CD14-positive monocyte (primary cell): ENCODE measurements at regions not wholly inside any gene's neighbourhood (a gene's known extent, or its start where the extent isn't known, plus 50 kb on each side); places are given as distances from the start of the nearest gene placed in this dataset.

Experiments
- DNase-seq, 3 donors: peaks; one replicate each; pipeline ENCODE4 v3.0.0-alpha.2; 2011 to 2022
- H2AFZ ChIP-seq: 2 replicates; pipeline ENCODE4 v1.6.0; 2012; ENCODE audit warnings: mild to moderate bottlenecking, low read depth, low read length, inconsistent platforms; ENCODE audit not compliant: insufficient read depth, poor library complexity, severe bottlenecking
- H3K27ac ChIP-seq, 2 donors: 1 replicate in 1 of 2; 2 replicates in 1 of 2; pipeline ENCODE4 v1.5.1; 2012 to 2013; ENCODE audit warnings: low read length in 2 of 2, control low read depth in 1 of 2, inconsistent platforms in 1 of 2, low read depth in 1 of 2, mild to moderate bottlenecking in 1 of 2
- H3K27me3 ChIP-seq, 2 donors: one replicate each; pipeline versions ENCODE4 v1.6.0 to v1.6.1; 2011 to 2013; ENCODE audit warnings: low read length in 2 of 2; ENCODE audit not compliant: control insufficient read depth in 2 of 2, insufficient read depth in 2 of 2
- H3K36me3 ChIP-seq, 2 donors: replicated peaks in 1 of 2; 1 replicate in 1 of 2; 2 replicates in 1 of 2; pipeline versions ENCODE4 v1.5.1 to v1.6.1; 2012 to 2013; ENCODE audit warnings: low read length in 2 of 2, control low read depth in 1 of 2, inconsistent platforms in 1 of 2, mild to moderate bottlenecking in 1 of 2; ENCODE audit not compliant: insufficient read depth in 2 of 2, control insufficient read depth in 1 of 2
- H3K4me1 ChIP-seq, 2 donors: 1 replicate in 1 of 2; 2 replicates in 1 of 2; pipeline versions ENCODE4 v1.5.1 to v1.6.1; 2012 to 2013; ENCODE audit warnings: low read length in 2 of 2, control low read depth in 1 of 2, inconsistent platforms in 1 of 2, mild to moderate bottlenecking in 1 of 2, moderate library complexity in 1 of 2; ENCODE audit not compliant: insufficient read depth in 2 of 2, control insufficient read depth in 1 of 2
- H3K4me2 ChIP-seq: replicated peaks from 2 replicates; pipeline ENCODE3; 2012; ENCODE audit warnings: low read length, moderate library complexity, mild to moderate bottlenecking; ENCODE audit not compliant: poor library complexity, severe bottlenecking; ENCODE audit errors: extremely low read depth
- H3K4me3 ChIP-seq, 3 experiments: fragments of 200-600 bp in 1 of 3; sonication (generic) in 1 of 3; replicated peaks in 1 of 3; 1 replicate in 2 of 3; 2 replicates in 1 of 3; pipeline ENCODE4 v1.5.1; 2011 to 2013; ENCODE audit warnings: low read length in 3 of 3, mild to moderate bottlenecking in 3 of 3, control low read depth in 2 of 3, low read depth in 2 of 3, inconsistent platforms in 1 of 3, moderate library complexity in 1 of 3
- H3K79me2 ChIP-seq: 2 replicates; pipeline ENCODE4 v1.6.0; 2012; ENCODE audit warnings: mild to moderate bottlenecking, control low read depth, inconsistent platforms, low read length, moderate library complexity; ENCODE audit not compliant: insufficient read depth
- H3K9ac ChIP-seq: 2 replicates; pipeline ENCODE4 v1.6.0; 2017; ENCODE audit warnings: low read length, mild to moderate bottlenecking; ENCODE audit not compliant: insufficient read depth, poor library complexity, severe bottlenecking
- H3K9me3 ChIP-seq, 2 donors: replicated peaks in 1 of 2; 1 replicate in 1 of 2; 2 replicates in 1 of 2; pipeline versions ENCODE4 v1.5.1 to v1.6.1; 2012 to 2013; ENCODE audit warnings: low read length in 2 of 2, control low read depth in 1 of 2; ENCODE audit not compliant: control insufficient read depth in 1 of 2, insufficient read depth in 1 of 2
- H4K20me1 ChIP-seq: 2 replicates; pipeline ENCODE4 v1.6.0; 2012; ENCODE audit warnings: mild to moderate bottlenecking, low read length, control low read depth, moderate library complexity; ENCODE audit not compliant: insufficient read depth
- H3K27ac Mint-ChIP-seq, 7 donors: one replicate each; pipeline ENCODE4 v1.8.0; 2020; ENCODE audit warnings: mild to moderate bottlenecking in 7 of 7, mixed read lengths in 7 of 7, moderate library complexity in 6 of 7, inconsistent platforms in 2 of 7
- H3K27me3 Mint-ChIP-seq, 3 donors: one replicate each; pipeline ENCODE4 v1.8.0; 2021 to 2022; ENCODE audit warnings: low read depth in 3 of 3, mild to moderate bottlenecking in 3 of 3, mixed read lengths in 3 of 3, moderate library complexity in 3 of 3, inconsistent platforms in 1 of 3
- H3K36me3 Mint-ChIP-seq, 2 donors: one replicate each; pipeline ENCODE4 v1.8.0; 2020; ENCODE audit warnings: mixed read lengths in 2 of 2, inconsistent platforms in 1 of 2, mild to moderate bottlenecking in 1 of 2
- H3K4me1 Mint-ChIP-seq: one replicate; pipeline ENCODE4 v1.8.0; 2020; ENCODE audit warnings: mild to moderate bottlenecking, mixed read lengths
- H3K4me3 Mint-ChIP-seq, 2 donors: one replicate each; pipeline ENCODE4 v1.8.0; 2020; ENCODE audit warnings: mild to moderate bottlenecking in 2 of 2, mixed read lengths in 2 of 2, moderate library complexity in 1 of 2
- H3K9me3 Mint-ChIP-seq, 7 donors: one replicate each; pipeline ENCODE4 v1.8.0; 2020 to 2022; ENCODE audit warnings: mixed read lengths in 7 of 7, mild to moderate bottlenecking in 6 of 7, moderate library complexity in 6 of 7, inconsistent platforms in 2 of 7
- WGBS: methylation state at CpG from one replicate; pipeline ENCODE4 v1.1.5; 2013; ENCODE audit warnings: missing lambda C conversion rate; ENCODE audit not compliant: insufficient coverage; 5-methylcytosine and 5-hydroxymethylcytosine counted together
- intact Hi-C, 2 donors: fragments of 100-400 bp; cut with micrococcal nuclease; formaldehyde crosslinking; loops; one replicate each; pipeline versions ENCODE4 v1.15.0 to v1.15.1; 2023
- TF ChIP-seq, protein P1 (sequence below): fragments of 200-600 bp; IDR thresholded peaks from one replicate; pipeline ENCODE4 v1.8.0; 2022; ENCODE audit warnings: antibody characterized with exemption, mild to moderate bottlenecking

DNA sequence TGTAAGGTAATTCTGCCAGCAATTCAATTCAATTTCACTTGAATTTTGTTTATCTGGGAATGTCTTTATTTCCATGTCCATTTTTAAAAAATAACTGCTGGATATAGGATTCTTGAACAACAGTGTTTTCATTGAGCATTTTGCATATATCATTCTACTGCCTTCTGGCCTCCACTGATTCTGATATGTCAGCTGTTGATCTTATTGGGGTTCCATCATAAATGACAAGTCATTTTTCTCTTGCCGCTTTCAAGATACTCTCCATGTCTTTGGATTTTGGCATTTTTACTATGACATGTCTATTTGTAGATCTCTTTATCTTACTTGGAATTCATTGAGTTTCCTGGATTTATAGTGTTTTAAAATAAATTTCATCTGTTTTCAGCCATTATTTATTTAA, 180.5 kb upstream of the LMNTD1 start:
- peaks cover 0 to 6% of the 10 kb centered on the region in 2 donors for H3K9me3 ChIP-seq
- H2AFZ ChIP-seq: no peak overlapping the region
- Mint-ChIP-seq H3K9me3 (peaks cover 0 to 9% (median 6%) of the 10 kb centered on the region in 7 donors), H3K4me1 (peaks cover 6% of the 10 kb centered on the region), H3K36me3 (no peaks in the 10 kb centered on the region), H3K4me3 (no peak overlapping the region), H3K27ac (no peak overlapping the region), H3K27me3 (no peaks in the 10 kb centered on the region)
- WGBS: no CpG with 5 or more reads among the region's 1 CpG
- H3K4me2 ChIP-seq: no peak overlapping the region
- DNase-seq: no peak
- H3K4me3 ChIP-seq: no peak overlapping the region
- H3K36me3 ChIP-seq: no peaks in the 10 kb centered on the region
- H3K27me3 ChIP-seq: no peaks in the 10 kb centered on the region
- H4K20me1 ChIP-seq: no peaks in the 10 kb centered on the region
- no peak overlapping the region for H3K27ac ChIP-seq
- H3K79me2 ChIP-seq: no peaks in the 10 kb centered on the region
- no peak overlapping the region for H3K9ac ChIP-seq
- H3K4me1 ChIP-seq: no peaks in the 10 kb centered on the region
- intact Hi-C loops: no loop called here
- TF ChIP-seq, protein P1, sequence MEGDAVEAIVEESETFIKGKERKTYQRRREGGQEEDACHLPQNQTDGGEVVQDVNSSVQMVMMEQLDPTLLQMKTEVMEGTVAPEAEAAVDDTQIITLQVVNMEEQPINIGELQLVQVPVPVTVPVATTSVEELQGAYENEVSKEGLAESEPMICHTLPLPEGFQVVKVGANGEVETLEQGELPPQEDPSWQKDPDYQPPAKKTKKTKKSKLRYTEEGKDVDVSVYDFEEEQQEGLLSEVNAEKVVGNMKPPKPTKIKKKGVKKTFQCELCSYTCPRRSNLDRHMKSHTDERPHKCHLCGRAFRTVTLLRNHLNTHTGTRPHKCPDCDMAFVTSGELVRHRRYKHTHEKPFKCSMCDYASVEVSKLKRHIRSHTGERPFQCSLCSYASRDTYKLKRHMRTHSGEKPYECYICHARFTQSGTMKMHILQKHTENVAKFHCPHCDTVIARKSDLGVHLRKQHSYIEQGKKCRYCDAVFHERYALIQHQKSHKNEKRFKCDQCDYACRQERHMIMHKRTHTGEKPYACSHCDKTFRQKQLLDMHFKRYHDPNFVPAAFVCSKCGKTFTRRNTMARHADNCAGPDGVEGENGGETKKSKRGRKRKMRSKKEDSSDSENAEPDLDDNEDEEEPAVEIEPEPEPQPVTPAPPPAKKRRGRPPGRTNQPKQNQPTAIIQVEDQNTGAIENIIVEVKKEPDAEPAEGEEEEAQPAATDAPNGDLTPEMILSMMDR: no peak

DNA sequence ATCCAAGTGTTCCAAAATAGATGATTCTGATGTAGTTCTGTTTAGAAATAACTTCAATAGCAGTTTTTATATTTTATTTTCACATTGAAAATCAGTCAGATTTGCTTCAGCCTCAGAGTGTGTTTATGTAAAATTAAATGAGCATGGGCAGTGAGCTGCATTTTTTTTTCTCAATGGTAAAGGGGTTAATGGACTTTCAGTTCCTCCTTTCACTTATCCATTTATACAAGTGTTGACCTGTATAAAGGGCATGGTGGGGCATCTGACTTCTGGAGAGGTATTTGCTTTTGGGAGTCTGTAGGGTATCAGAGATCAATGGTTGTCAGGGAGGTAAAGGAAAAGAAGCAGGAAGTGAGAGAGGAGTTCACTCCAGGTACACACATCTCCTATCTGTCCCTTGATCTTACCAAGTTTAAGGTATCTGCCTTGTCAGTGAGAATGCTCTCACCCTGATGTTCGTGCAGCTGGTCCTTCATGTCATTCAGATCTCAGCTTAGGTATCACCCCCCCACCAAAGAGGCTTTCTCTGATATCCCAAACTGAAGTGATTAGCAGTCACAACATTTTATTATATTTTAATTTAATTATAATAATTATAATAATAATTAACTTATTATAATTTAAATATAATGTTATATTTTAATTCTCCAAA, 181.6 kb upstream of the LMNTD1 start:
- H2AFZ ChIP-seq: no peak overlapping the region
- Mint-ChIP-seq H3K27me3 (no peaks in the 10 kb centered on the region), H3K27ac (no peak overlapping the region), H3K36me3 (no peaks in the 10 kb centered on the region), H3K9me3 (peaks cover 0 to 9% (median 6%) of the 10 kb centered on the region in 7 donors), H3K4me1 (peaks cover 6% of the 10 kb centered on the region), H3K4me3 (no peak overlapping the region)
- no CpG with 5 or more reads among the region's 1 CpG for WGBS
- H3K27me3 ChIP-seq: no peaks in the 10 kb centered on the region
- peaks cover 0 to 8% of the 10 kb centered on the region in 2 donors for H3K9me3 ChIP-seq
- no peak overlapping the region for H3K27ac ChIP-seq
- TF ChIP-seq, protein P1: no peak
- H3K36me3 ChIP-seq: no peaks in the 10 kb centered on the region
- H3K4me2 ChIP-seq: no peak overlapping the region
- no peak for DNase-seq
- H3K79me2 ChIP-seq: no peaks in the 10 kb centered on the region
- H3K4me3 ChIP-seq: no peak overlapping the region
- no peaks in the 10 kb centered on the region for H4K20me1 ChIP-seq
- H3K4me1 ChIP-seq: no peaks in the 10 kb centered on the region
- H3K9ac ChIP-seq: no peak overlapping the region
- intact Hi-C loops: no loop called here
